GM21529 (cell line): ENCODE measurements at regions not wholly inside any gene's neighbourhood (a gene's known extent, or its start where the extent isn't known, plus 50 kb on each side); places are given as distances from the start of the nearest gene placed in this dataset.
"Not testable (repeated sequence)": the region's sequence is repeated elsewhere in the genome, so short reads cannot be mapped to it uniquely, and the experiment has no call there.

Source experiments
- ATAC-seq: cut with Tn5 transposase; IDR thresholded peaks from one replicate; pipeline ENCODE4 v1.9.1; 2021; ENCODE audit not compliant: unreplicated experiment

DNA sequence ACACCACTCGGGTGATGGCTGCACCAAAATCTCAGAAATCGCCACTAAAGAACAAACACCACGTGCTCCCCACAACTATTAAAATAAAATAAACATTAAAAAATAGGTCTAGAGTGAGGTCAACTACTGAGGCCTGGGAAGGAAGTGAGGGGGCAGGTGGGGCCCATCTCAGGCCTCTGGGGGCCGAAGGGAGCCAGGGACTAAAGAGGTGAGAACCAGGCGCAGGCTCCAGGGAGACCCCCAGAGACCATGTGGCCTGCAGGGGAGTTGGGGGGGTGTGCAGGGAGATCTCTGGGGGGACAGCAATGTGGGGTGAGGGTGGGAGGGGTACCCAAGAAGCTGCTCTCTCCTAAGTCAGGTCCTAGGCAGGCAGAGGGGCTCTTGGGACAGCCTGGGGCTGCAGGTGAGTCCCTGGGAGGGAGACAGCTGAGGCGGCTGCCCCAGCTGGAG lies 111.3 kb upstream of the SMURF2 start:
- ATAC-seq = no peak

DNA sequence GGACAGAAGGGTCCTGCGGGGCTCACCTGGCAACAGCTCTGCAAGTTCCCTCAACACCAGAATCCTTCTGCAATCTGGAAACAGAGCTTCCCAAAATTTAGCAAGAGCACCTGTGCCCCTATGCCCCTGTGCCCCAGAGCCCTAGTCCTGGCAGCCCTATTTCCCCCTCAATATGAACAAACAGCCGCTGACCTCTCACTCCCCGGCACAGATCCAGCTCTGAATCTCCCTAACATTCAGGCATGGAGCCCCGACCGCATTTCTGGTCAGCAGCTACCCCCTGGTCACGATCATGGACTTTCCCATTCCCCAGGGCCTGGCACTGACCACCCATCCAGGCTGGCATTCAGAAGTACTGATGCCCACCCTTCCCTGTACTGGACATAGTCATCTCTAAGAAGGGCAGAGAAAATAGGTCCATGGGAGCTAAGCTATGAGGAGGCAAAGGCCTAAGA lies 110.8 kb upstream of the SMURF2 start:
- no peak for ATAC-seq

- no peak for ATAC-seq
Measured at GRCh38 chr17:64771980-64772844, 110.1 kb upstream of the SMURF2 start.

DNA sequence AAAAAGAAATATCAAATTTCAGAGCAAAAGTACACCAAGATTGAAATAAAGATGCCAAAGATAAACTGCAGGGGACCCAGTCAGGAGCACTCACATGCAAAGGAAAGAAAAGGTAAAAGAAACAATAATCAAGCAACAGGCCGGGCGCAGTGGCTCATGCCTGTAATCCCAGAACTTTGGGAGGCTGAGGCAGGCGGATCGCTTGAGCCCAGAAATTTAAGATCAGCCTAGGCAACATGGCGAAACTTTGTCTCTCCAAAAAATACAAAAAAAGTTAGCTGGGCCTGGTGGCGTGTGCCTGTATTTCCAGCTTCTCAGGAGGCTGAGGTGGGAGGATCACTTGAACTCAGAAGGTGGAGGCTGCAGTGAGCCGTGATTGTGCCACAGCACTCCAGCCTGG lies 107.6 kb upstream of the SMURF2 start:
- ATAC-seq = no peak

GRCh38 chr17:64767269-64767997 lies 105.3 kb upstream of the SMURF2 start:
- no peak for ATAC-seq

GRCh38 chr17:64765191-64765889 lies 103.2 kb upstream of the SMURF2 start:
- no peak for ATAC-seq

- no peak for ATAC-seq
Measured at GRCh38 chr17:64750891-64751677, 89.0 kb upstream of the SMURF2 start.

DNA sequence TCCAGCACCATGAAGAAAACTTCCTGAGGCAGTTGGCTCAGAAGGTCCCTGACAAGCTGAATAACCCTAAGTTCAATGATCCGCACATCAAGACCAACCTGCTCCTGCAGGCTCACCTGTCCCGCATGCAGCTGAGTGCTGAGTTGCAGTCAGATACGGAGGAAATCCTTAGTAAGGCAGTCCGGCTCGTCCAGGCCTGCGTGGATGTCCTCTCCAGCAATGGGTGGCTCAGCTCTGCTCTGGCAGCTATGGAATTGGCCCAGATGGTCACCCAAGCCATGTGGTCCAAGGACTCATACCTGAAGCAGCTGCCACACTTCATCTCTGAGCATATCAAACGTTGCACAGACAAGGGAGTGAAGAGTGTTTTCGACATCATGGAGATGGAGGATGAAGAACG lies 88.4 kb upstream of the SMURF2 start:
- no peak for ATAC-seq

- no peak for ATAC-seq
Measured at GRCh38 chr17:64749306-64749705, 87.2 kb upstream of the SMURF2 start.

- no peak for ATAC-seq
Measured at GRCh38 chr17:64747938-64748540, 85.9 kb upstream of the SMURF2 start.

DNA sequence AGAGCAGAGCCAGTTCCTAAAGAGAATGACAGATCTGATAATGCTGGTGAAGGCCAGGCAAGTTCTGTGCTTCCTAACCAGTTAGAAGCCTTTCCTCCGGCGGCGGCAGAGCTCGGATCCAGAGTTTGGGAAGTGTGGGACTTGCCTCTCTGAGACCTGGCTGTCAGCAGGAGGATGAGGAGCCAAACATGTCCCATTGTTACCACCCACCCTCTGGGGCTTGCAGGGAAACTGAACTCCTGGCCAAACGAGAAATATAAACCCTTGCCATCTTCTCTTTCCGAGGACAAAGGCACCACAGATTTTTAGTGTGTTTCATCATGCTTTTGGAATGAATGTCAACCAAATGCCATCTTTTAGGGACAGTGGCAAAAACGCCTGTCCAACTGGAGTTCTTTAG lies 80.2 kb upstream of the SMURF2 start:
- ATAC-seq = no peak

DNA sequence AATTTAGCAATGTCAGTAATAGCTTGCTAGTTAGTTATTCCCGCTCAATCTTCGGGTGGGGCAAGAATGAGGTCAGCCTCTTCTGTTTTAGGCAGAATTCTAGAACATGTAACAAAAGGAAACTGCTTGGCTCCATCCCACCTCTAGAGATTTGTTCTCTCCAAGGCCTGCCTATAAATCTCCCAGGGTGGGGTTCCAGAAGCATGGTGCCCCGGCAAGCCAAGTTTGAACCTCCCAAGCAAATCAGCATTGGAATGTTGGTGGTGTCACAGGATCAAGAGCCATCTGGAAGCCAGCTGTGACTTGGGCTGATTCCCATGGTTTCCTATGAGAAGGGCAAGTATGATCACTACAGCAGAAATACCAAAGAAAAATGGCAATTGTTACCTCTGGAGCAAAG lies 79.8 kb upstream of the SMURF2 start:
- not testable (repeated sequence) for ATAC-seq

DNA sequence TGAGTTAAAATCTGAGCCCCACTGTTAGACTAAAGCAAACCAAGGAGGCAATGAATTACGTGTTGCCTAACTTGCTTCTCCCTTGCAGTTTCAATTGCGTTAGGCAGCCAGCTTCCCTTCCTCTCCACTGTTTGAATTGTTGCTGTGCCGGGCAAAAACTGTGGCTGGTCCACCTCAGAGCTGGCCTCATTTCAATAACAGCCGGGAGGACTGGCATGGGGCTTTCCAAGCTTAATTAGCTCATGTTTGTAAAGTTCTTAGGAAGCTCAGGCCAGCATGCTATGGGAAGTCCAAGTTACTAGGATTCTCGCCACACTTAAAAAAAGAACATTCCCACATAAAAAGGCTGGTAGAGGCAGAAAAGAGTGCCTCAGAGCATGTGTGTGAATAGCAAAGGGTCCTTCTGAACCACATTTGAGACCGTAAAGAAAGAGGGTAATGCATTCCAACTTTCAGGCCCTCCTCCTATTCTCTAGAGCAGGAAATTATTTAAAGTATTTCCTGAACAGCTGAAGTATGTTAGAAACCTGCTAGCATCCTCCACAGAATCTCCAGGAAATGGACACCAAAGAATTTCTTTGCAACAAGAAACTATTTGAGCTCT lies 79.0 kb upstream of the SMURF2 start:
- no peak for ATAC-seq

GRCh38 chr17:64739316-64740058 lies 77.4 kb upstream of the SMURF2 start:
- ATAC-seq = no peak

DNA sequence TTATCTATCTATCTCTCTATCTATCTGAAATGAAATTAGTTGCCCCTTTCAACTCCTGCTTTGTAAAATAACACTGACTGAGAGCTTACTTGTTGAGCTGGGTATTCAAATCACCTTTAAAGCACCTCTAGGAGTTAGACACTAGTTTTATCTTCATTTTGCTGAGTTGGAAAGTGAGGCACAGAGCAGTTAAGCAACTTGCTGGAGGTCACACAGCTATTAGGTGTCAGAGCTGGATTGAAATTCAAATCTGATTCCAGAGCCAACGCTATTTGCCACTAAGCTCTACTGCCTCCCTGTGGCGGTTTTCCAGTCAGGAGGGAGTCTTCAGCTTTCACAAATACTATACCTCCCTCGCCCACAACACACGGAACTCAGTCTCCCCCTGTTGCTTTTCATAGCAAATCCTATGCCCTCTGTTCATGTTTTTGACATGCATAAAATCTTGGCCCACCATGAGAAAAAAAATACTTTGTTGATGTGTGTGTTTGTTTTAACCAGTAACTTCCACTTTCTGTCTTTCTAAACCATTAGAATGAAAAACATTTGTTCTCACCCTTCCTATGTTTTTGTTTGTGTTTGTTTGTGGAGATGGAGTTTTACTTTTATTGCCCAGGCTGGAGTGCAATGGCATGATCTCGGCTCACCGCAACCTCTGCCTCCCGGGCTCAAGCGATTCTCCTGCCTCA lies 74.8 kb upstream of the SMURF2 start:
- no peak for ATAC-seq

GRCh38 chr17:64732336-64733006 lies 70.4 kb upstream of the SMURF2 start:
- ATAC-seq = no peak

- ATAC-seq = not testable (repeated sequence)
Measured at GRCh38 chr17:64730023-64730422, 67.9 kb upstream of the SMURF2 start.

- no peak for ATAC-seq
Measured at GRCh38 chr17:64729201-64729600, 67.1 kb upstream of the SMURF2 start.
